ENCODE measurements at regions not wholly inside any gene's neighbourhood (a gene's known extent, or its start where the extent isn't known, plus 50 kb on each side); places are given as distances from the start of the nearest gene placed in this dataset.

- Histone ChIP-seq H4K12ac (ENCODE audit: low read depth, low read length) (no peak overlapping the region), H2BK12ac (ENCODE audit: low read length) (no peak overlapping the region), H3K18ac (ENCODE audit: low read length) (no peak overlapping the region), H3K9ac (ENCODE audit: low read length) (no peak overlapping the region), H3K14ac (ENCODE audit: low read length) (no peak overlapping the region), H3K36me3 (ENCODE audit: control insufficient read depth in 1 of 2, insufficient read depth in 2 of 2, low read length in 2 of 2) (no peaks in the 10 kb centered on the region), H3K4me1 (ENCODE audit: control insufficient read depth in 1 of 2, insufficient read depth in 2 of 2, low read length in 2 of 2) (peaks cover 3% of the 10 kb centered on the region in 2 experiments), H2BK5ac (ENCODE audit: low read depth, low read length, poor library complexity) (no peak overlapping the region), H3K4me3 (ENCODE audit: low read depth, low read length) (peak overlapping the region; percentile 47), H2AK5ac (ENCODE audit: low read length) (no peak overlapping the region), H3K27me3 (ENCODE audit: insufficient read depth, low read length) (no peaks in the 10 kb centered on the region), H2AFZ (ENCODE audit: insufficient read depth, low read length, poor library complexity) (no peak overlapping the region), H3K9me3 (ENCODE audit: insufficient read depth, low read depth, low read length) (peaks cover 16% of the 10 kb centered on the region), H3K79me1 (ENCODE audit: low read length) (no peaks in the 10 kb centered on the region), H3K79me2 (ENCODE audit: control insufficient read depth, insufficient read depth, low read length, poor library complexity) (no peaks in the 10 kb centered on the region), H4K91ac (ENCODE audit: low read depth, low read length) (no peak overlapping the region), H3K4me2 (ENCODE audit: low read length) (no peak overlapping the region), H2BK120ac (ENCODE audit: insufficient read depth, low read length, poor library complexity) (no peak overlapping the region), H4K8ac (ENCODE audit: low read depth, low read length) (no peak overlapping the region), H3K4ac (ENCODE audit: low read depth, low read length) (no peak overlapping the region), H3K23ac (ENCODE audit: low read length) (no peak overlapping the region), H3K27ac (ENCODE audit: low read depth, low read length) (no peak overlapping the region)
- 100% methylated on average over 1 of the region's 8 CpGs for WGBS (ENCODE audit: extremely low coverage, insufficient coverage, insufficient read length)
- DNase-seq: no peak
These were observed 78.9 kb downstream of the RTP5 start for GRCh38 chr2:241948299-241948897.

DNA sequence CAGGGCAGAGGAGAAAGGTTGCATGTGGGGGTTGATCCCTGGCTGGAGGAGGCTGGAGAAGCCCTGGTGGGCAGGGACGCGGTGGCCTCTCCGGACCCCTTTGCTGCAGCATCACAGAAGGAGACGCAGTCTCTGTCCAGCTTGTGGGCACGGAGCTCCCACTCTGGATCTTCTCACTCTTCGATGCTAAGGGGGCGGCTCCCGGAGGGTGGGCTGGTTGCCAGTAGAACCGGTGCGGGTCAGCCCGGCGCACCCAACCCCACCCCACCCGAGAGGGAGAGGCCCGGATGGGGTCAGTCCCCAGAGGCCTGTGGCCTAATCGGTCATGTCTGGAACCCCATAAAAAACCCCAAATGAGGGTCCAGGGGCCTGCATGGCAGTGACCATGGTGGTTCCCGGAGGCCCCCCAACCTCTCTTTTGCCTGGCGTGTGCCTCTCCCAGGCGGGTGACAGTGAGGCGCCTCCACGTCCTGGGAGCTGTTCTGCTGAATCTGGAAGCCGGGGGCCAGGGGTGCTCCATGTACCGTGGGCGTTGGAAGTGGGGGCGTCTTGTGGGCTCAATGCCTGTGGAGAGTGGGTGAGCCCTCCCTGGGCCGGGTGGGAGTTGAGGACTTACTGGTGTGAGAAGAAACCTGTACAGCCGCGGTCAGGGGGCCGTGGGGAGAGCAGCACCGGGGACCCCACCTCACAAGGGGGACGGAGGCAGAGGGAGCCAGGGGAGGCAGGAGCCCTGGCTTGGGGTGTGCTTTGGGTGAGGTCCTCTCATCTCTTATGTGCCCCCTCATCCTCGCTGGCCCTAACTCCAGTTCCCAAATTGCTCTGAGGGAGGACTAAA, 79.6 kb downstream of the RTP5 start:
- Histone ChIP-seq H4K12ac (ENCODE audit: low read depth, low read length) (no peak overlapping the region), H4K91ac (ENCODE audit: low read depth, low read length) (no peak overlapping the region), H3K9me3 (ENCODE audit: insufficient read depth, low read depth, low read length) (peaks cover 15% of the 10 kb centered on the region), H3K4me3 (ENCODE audit: low read depth, low read length) (peak overlapping the region; percentile 47), H3K4me2 (ENCODE audit: low read length) (no peak overlapping the region), H3K9ac (ENCODE audit: low read length) (no peak overlapping the region), H3K36me3 (ENCODE audit: control insufficient read depth in 1 of 2, insufficient read depth in 2 of 2, low read length in 2 of 2) (no peaks in the 10 kb centered on the region), H3K79me1 (ENCODE audit: low read length) (no peaks in the 10 kb centered on the region), H3K4ac (ENCODE audit: low read depth, low read length) (no peak overlapping the region), H3K23ac (ENCODE audit: low read length) (no peak overlapping the region), H2BK12ac (ENCODE audit: low read length) (no peak overlapping the region), H2BK120ac (ENCODE audit: insufficient read depth, low read length, poor library complexity) (no peak overlapping the region), H3K18ac (ENCODE audit: low read length) (no peak overlapping the region), H3K4me1 (ENCODE audit: control insufficient read depth in 1 of 2, insufficient read depth in 2 of 2, low read length in 2 of 2) (peaks cover 3% of the 10 kb centered on the region in 2 experiments), H3K27ac (ENCODE audit: low read depth, low read length) (no peak overlapping the region), H2AK5ac (ENCODE audit: low read length) (no peak overlapping the region), H2BK5ac (ENCODE audit: low read depth, low read length, poor library complexity) (no peak overlapping the region), H4K8ac (ENCODE audit: low read depth, low read length) (no peak overlapping the region), H3K14ac (ENCODE audit: low read length) (no peak overlapping the region), H3K27me3 (ENCODE audit: insufficient read depth, low read length) (no peaks in the 10 kb centered on the region), H3K79me2 (ENCODE audit: control insufficient read depth, insufficient read depth, low read length, poor library complexity) (no peaks in the 10 kb centered on the region), H2AFZ (ENCODE audit: insufficient read depth, low read length, poor library complexity) (no peak overlapping the region)
- no CpG with 5 or more reads among the region's 31 CpGs for WGBS (ENCODE audit: extremely low coverage, insufficient coverage, insufficient read length)
- no peak for DNase-seq

DNA sequence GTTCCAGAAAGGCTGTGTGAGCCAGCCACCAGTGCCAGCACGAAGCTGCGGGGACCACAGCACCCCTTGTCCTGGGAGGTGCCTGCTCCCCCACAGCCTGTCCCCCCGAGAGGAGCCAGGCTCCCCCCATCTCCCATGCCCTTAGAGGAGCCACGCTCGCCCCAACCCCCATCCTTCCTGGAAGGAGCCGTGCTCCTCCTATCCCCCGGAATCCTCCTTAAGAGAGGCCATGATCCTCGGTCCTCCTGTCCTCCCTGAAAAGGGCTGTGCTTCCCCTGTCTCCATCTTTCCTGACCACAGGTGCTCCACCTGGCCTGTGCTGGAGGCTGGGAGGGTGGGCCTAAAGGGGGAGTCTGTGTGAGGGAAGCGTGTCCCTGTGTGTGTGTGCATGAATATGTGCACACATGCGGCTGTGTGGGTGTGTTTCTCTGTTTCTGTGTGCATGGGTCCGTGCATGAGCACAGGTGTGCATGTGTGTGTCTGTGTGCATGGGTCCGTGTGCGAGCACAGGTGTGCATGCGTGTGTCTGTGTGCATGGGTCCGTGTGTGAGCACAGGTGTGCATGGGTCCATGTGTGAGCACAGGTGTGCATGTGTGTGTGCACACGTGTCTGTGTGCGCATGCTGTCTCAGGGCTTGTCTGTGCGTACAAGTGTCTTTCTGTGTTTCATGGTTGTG, 80.3 kb downstream of the RTP5 start:
- Histone ChIP-seq H3K4me3 (ENCODE audit: low read depth, low read length) (no peak overlapping the region), H3K9ac (ENCODE audit: low read length) (no peak overlapping the region), H3K4ac (ENCODE audit: low read depth, low read length) (no peak overlapping the region), H2BK12ac (ENCODE audit: low read length) (no peak overlapping the region), H4K8ac (ENCODE audit: low read depth, low read length) (no peak overlapping the region), H3K27ac (ENCODE audit: low read depth, low read length) (no peak overlapping the region), H3K79me2 (ENCODE audit: control insufficient read depth, insufficient read depth, low read length, poor library complexity) (no peaks in the 10 kb centered on the region), H3K4me2 (ENCODE audit: low read length) (no peak overlapping the region), H2BK5ac (ENCODE audit: low read depth, low read length, poor library complexity) (no peak overlapping the region), H2AFZ (ENCODE audit: insufficient read depth, low read length, poor library complexity) (no peak overlapping the region), H3K36me3 (ENCODE audit: control insufficient read depth in 1 of 2, insufficient read depth in 2 of 2, low read length in 2 of 2) (no peaks in the 10 kb centered on the region), H4K12ac (ENCODE audit: low read depth, low read length) (no peak overlapping the region), H2AK5ac (ENCODE audit: low read length) (no peak overlapping the region), H3K23ac (ENCODE audit: low read length) (no peak overlapping the region), H3K79me1 (ENCODE audit: low read length) (no peaks in the 10 kb centered on the region), H3K4me1 (ENCODE audit: control insufficient read depth in 1 of 2, insufficient read depth in 2 of 2, low read length in 2 of 2) (peaks cover 3% of the 10 kb centered on the region in 2 experiments), H2BK120ac (ENCODE audit: insufficient read depth, low read length, poor library complexity) (no peak overlapping the region), H4K91ac (ENCODE audit: low read depth, low read length) (no peak overlapping the region), H3K9me3 (ENCODE audit: insufficient read depth, low read depth, low read length) (peaks cover 13% of the 10 kb centered on the region), H3K18ac (ENCODE audit: low read length) (no peak overlapping the region), H3K14ac (ENCODE audit: low read length) (no peak overlapping the region), H3K27me3 (ENCODE audit: insufficient read depth, low read length) (no peaks in the 10 kb centered on the region)
- DNase-seq: no peak
- WGBS (ENCODE audit: extremely low coverage, insufficient coverage, insufficient read length): no CpG with 5 or more reads among the region's 18 CpGs

- Histone ChIP-seq H3K27ac (ENCODE audit: low read depth, low read length) (no peak overlapping the region), H2AFZ (ENCODE audit: insufficient read depth, low read length, poor library complexity) (peak overlapping the region; percentile 9), H3K9me3 (ENCODE audit: insufficient read depth, low read depth, low read length) (peaks cover 10% of the 10 kb centered on the region), H3K27me3 (ENCODE audit: insufficient read depth, low read length) (no peaks in the 10 kb centered on the region), H3K9ac (ENCODE audit: low read length) (no peak overlapping the region), H2BK120ac (ENCODE audit: insufficient read depth, low read length, poor library complexity) (no peak overlapping the region), H2AK5ac (ENCODE audit: low read length) (no peak overlapping the region), H4K12ac (ENCODE audit: low read depth, low read length) (no peak overlapping the region), H4K8ac (ENCODE audit: low read depth, low read length) (peak overlapping the region; percentile 14), H3K18ac (ENCODE audit: low read length) (no peak overlapping the region), H4K91ac (ENCODE audit: low read depth, low read length) (no peak overlapping the region), H3K14ac (ENCODE audit: low read length) (no peak overlapping the region), H3K4me1 (ENCODE audit: control insufficient read depth in 1 of 2, insufficient read depth in 2 of 2, low read length in 2 of 2) (peaks cover 3% of the 10 kb centered on the region in 2 experiments), H3K79me1 (ENCODE audit: low read length) (no peaks in the 10 kb centered on the region), H3K4ac (ENCODE audit: low read depth, low read length) (no peak overlapping the region), H2BK12ac (ENCODE audit: low read length) (no peak overlapping the region), H3K4me2 (ENCODE audit: low read length) (peak overlapping the region; percentile 8), H3K4me3 (ENCODE audit: low read depth, low read length) (no peak overlapping the region), H3K36me3 (ENCODE audit: control insufficient read depth in 1 of 2, insufficient read depth in 2 of 2, low read length in 2 of 2) (no peaks in the 10 kb centered on the region), H3K79me2 (ENCODE audit: control insufficient read depth, insufficient read depth, low read length, poor library complexity) (no peaks in the 10 kb centered on the region), H2BK5ac (ENCODE audit: low read depth, low read length, poor library complexity) (no peak overlapping the region), H3K23ac (ENCODE audit: low read length) (no peak overlapping the region)
- DNase-seq: peak; percentile 51 to 89
- no CpG with 5 or more reads among the region's 45 CpGs for WGBS (ENCODE audit: extremely low coverage, insufficient coverage, insufficient read length)
These were observed 81.1 kb downstream of the RTP5 start for GRCh38 chr2:241950413-241951315.

Data from trophoblast cell (in vitro differentiated cells and primary cell).